MCF 10A (cell line): ENCODE measurements at regions not wholly inside any gene's neighbourhood (a gene's known extent, or its start where the extent isn't known, plus 50 kb on each side); places are given as distances from the start of the nearest gene placed in this dataset.

Experiments
- BruUV-seq: library from RNA; stranded (reverse); fragments of 400-500 nt; replicated peaks from 2 replicates; lab custom pipeline; 2021; lab: Mats Ljungman, UMichigan
- CTCF ChIA-PET: fragments of 300-600 bp; sonication (Branson Sonifier 250); formaldehyde crosslinking; extraction: SDS; loops from one replicate; lab custom pipeline; 2021; ENCODE audit warnings: antibody characterized with exemption, inconsistent platforms; lab: Yijun Ruan, JAX
- POLR2A ChIA-PET: fragments of 300-600, 350-650 bp; sonication (Branson Sonifier 250); formaldehyde crosslinking; extraction: SDS; loops from one replicate; lab custom pipeline; 2020; ENCODE audit warnings: antibody characterized with exemption, inconsistent platforms; lab: Yijun Ruan, JAX
- DNase-seq: peaks from one replicate; pipeline ENCODE4 v3.0.0-alpha.2; 2018; ENCODE audit not compliant: unreplicated experiment
- H3K27ac Mint-ChIP-seq: one replicate; pipeline ENCODE4 v1.8.0; 2022; ENCODE audit warnings: mild to moderate bottlenecking, low read depth, mixed read lengths; ENCODE audit not compliant: unreplicated experiment
- H3K27me3 Mint-ChIP-seq: one replicate; pipeline ENCODE4 v1.8.0; 2022; ENCODE audit warnings: mixed read lengths; ENCODE audit not compliant: insufficient read depth, unreplicated experiment
- H3K36me3 Mint-ChIP-seq: one replicate; pipeline ENCODE4 v1.8.0; 2022; ENCODE audit warnings: mild to moderate bottlenecking, moderate library complexity, mixed read lengths; ENCODE audit not compliant: insufficient read depth, unreplicated experiment
- H3K4me1 Mint-ChIP-seq: one replicate; pipeline ENCODE4 v1.8.0; 2022; ENCODE audit warnings: mixed read lengths; ENCODE audit not compliant: insufficient read depth, unreplicated experiment
- H3K4me3 Mint-ChIP-seq: one replicate; pipeline ENCODE4 v1.8.0; 2022; ENCODE audit warnings: mild to moderate bottlenecking, moderate library complexity, mixed read lengths; ENCODE audit not compliant: unreplicated experiment
- H3K9me3 Mint-ChIP-seq: one replicate; pipeline ENCODE4 v1.8.0; 2022; ENCODE audit warnings: mixed read lengths; ENCODE audit not compliant: unreplicated experiment
- CTCF ChIP-seq: fragments of 200-600 bp; IDR thresholded peaks from one replicate; pipeline ENCODE4 v1.8.0; 2022; ENCODE audit warnings: antibody characterized with exemption, mild to moderate bottlenecking; ENCODE audit not compliant: unreplicated experiment
- intact Hi-C: fragments of 100-400 bp; cut with micrococcal nuclease; formaldehyde crosslinking; loops from 2 replicates; pipeline ENCODE4 v1.14.1; 2022

- Mint-ChIP-seq H3K9me3 (peaks cover 7% of the 10 kb centered on the region), H3K27ac (no peak overlapping the region), H3K27me3 (no peaks in the 10 kb centered on the region), H3K36me3 (no peaks in the 10 kb centered on the region), H3K4me3 (peak overlapping the region; percentile 28), H3K4me1 (peaks cover 30% of the 10 kb centered on the region)
- intact Hi-C loops = loop anchor here (10.0 kb wide), 1 partner anchor 91 kb away; no protein-coding TSS in a partner anchor
- BruUV-seq = no TSS peak
- DNase-seq = peak; percentile 67
- CTCF ChIA-PET = interaction anchor here (0.7 to 0.9 kb wide), 2 partner anchors 68 to 303 kb away, joined by 3 read pairs; no protein-coding TSS in a partner anchor
- TF ChIP-seq CTCF = no peak
- POLR2A ChIA-PET = interaction anchor here (0.5 kb wide), 1 partner anchor 97 kb away, joined by 3 read pairs; no protein-coding TSS in a partner anchor
These were observed 130.1 kb upstream of the DOK5 start for GRCh38 chr20:54345301-54345724.

DNA sequence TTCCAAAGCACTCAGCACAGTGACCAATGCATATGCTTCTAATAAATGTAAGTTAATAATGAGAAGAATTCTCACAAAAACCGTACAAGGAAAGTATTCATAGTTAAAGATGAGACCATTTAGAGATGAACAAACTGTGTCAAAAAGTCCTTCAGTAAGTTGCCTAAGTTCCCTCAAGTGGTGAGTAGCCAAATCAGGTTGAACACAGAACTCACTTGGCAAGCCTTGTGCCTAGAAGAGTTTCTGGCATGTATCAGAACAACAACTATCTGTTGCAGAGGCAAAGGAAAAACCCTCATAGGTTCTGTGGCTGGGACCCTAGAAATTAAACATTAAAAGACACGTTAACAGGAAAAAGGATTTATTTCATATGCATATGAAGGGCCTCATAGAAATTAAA lies 129.6 kb upstream of the DOK5 start:
- ChIA-PET CTCF (interaction anchor here (0.7 to 0.9 kb wide), 2 partner anchors 67 to 302 kb away, joined by 3 read pairs; no protein-coding TSS in a partner anchor), POLR2A (interaction anchor here (0.5 kb wide), 1 partner anchor 96 kb away, joined by 3 read pairs; no protein-coding TSS in a partner anchor)
- Mint-ChIP-seq H3K36me3 (no peaks in the 10 kb centered on the region), H3K27me3 (no peaks in the 10 kb centered on the region), H3K4me1 (peaks cover 29% of the 10 kb centered on the region), H3K4me3 (no peak overlapping the region), H3K27ac (no peak overlapping the region), H3K9me3 (peaks cover 7% of the 10 kb centered on the region)
- peak; percentile 22 for DNase-seq
- no TSS peak for BruUV-seq
- intact Hi-C loops = loop anchor here (10.0 kb wide), 1 partner anchor 91 kb away; no protein-coding TSS in a partner anchor
- no peak for TF ChIP-seq CTCF

- no peak for DNase-seq
- TF ChIP-seq CTCF = no peak
- POLR2A ChIA-PET = no interaction called here
- H3K4me3 Mint-ChIP-seq = no peak overlapping the region
- no peaks in the 10 kb centered on the region for H3K36me3 Mint-ChIP-seq
- CTCF ChIA-PET = interaction anchor here (0.7 kb wide), 2 partner anchors 67 to 496 kb away, joined by 3 read pairs; no protein-coding TSS in a partner anchor
- H3K27me3 Mint-ChIP-seq = no peaks in the 10 kb centered on the region
- H3K9me3 Mint-ChIP-seq = peaks cover 7% of the 10 kb centered on the region
- intact Hi-C loops = loop anchor here (10.0 kb wide), 1 partner anchor 91 kb away; no protein-coding TSS in a partner anchor
- no peak overlapping the region for H3K27ac Mint-ChIP-seq
- BruUV-seq = no TSS peak
- peaks cover 24% of the 10 kb centered on the region for H3K4me1 Mint-ChIP-seq
These were observed 129.1 kb upstream of the DOK5 start for GRCh38 chr20:54346276-54346675.

DNA sequence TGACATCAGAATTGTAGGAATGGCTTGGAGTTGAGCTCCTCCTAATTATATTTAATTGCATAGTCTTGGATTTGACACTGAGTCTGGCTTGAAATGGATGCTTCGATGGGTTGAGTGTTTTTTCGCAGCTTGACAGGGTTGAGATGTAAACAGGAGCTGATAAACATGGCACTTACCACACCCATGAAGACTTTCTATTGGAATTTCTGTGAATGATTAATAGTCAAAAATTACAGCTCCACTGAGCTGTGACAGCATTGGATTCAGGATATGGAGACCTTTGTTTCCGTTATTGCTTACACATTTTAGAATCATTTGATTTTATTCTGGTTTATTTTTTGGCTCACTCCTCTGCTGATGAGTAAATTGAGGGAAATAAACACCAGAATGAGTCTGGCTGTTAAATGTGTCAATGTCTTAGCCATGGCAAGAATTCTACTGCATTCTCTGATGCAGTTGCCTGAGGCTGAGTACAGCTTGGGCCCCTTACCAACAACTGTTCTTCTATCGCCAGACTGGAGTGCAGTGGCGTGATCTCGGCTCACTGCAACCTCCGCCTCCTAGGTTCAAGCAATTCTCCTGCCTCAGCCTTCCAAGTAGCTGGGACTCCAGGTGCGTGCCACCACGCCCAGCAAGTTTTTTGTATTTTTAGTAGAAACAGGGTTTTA lies 128.1 kb upstream of the DOK5 start:
- Mint-ChIP-seq H3K4me1 (peaks cover 23% of the 10 kb centered on the region), H3K27me3 (no peaks in the 10 kb centered on the region), H3K27ac (no peak overlapping the region), H3K9me3 (peaks cover 7% of the 10 kb centered on the region), H3K36me3 (no peaks in the 10 kb centered on the region), H3K4me3 (no peak overlapping the region)
- CTCF ChIA-PET = interaction anchor here (0.6 to 1.6 kb wide), 3 partner anchors 72 to 301 kb away, joined by 3 to 6 read pairs (median 3); no protein-coding TSS in a partner anchor
- no peak for DNase-seq
- POLR2A ChIA-PET = interaction anchor here (0.6 kb wide), 1 partner anchor 59 kb away, joined by 3 read pairs; no protein-coding TSS in a partner anchor
- intact Hi-C loops = loop anchor here (10.0 kb wide), 1 partner anchor 92 kb away; no protein-coding TSS in a partner anchor
- BruUV-seq = no TSS peak
- TF ChIP-seq CTCF = no peak
